HG03558 (cell line): ENCODE measurements at regions not wholly inside any gene's neighbourhood (a gene's known extent, or its start where the extent isn't known, plus 50 kb on each side); places are given as distances from the start of the nearest gene placed in this dataset.
"Not testable (repeated sequence)": the region's sequence is repeated elsewhere in the genome, so short reads cannot be mapped to it uniquely, and the experiment has no call there.

Experiments used
- ATAC-seq: cut with Tn5 transposase; IDR thresholded peaks from one replicate; pipeline ENCODE4 v1.9.1; 2021; ENCODE audit warnings: moderate number of reproducible peaks; ENCODE audit not compliant: unreplicated experiment; ENCODE audit errors: extremely low read depth

- no peak for ATAC-seq
Measured at GRCh38 chr9:78985084-78985738, 586.6 kb upstream of the TLE4 start.

- ATAC-seq: no peak
Measured at GRCh38 chr9:78986446-78986845, 585.3 kb upstream of the TLE4 start.

DNA sequence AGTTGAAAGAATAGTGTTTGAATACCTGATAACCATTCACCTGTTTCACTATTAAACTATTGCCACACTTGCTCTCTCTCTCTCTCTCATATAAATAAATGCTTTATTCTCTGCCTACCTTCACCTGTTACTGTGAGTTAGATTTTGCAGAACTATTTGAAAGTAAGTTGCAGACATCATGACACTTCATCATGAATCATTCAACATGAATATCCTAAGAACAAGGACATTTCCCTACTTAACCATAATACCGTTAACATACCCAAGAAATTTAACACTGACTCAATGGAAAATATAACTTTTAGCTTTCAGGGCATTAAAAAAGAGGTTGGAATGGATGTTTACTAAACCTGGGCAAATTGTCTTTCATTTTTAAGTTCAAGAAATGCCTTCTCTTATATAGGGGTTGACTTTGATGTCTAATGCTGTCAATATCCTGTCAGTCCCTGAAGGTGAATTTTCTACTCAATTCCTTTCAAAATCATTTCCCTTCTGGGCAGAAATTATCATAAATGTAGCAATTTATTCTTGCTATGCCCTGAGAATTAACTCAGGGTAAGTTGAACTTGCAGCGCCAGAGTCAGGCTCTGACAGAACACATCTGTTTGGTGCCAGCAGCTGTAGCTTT, 582.6 kb upstream of the TLE4 start:
- no peak for ATAC-seq

GRCh38 chr9:78994471-78994870, 577.3 kb upstream of the TLE4 start:
- no peak for ATAC-seq

DNA sequence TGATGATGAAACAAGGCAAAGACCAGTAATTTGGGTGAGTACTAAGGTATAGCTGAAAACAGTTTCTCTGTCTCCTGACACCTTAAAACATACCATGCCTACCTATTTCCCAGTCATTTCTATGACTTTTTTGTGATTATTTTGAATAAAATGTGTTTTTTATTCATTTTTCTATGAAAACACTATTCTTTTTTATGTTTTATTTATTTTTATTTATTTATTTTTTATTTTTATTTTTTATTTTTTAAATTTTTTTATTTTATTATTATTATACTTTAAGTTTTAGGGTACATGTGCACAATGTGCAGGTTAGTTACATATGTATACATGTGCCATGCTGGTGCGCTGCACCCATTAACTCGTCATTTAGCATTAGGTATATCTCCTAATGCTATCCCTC, 576.8 kb upstream of the TLE4 start:
- not testable (repeated sequence) for ATAC-seq

- no peak for ATAC-seq
Measured at GRCh38 chr9:78997296-78997695, 574.5 kb upstream of the TLE4 start.

DNA sequence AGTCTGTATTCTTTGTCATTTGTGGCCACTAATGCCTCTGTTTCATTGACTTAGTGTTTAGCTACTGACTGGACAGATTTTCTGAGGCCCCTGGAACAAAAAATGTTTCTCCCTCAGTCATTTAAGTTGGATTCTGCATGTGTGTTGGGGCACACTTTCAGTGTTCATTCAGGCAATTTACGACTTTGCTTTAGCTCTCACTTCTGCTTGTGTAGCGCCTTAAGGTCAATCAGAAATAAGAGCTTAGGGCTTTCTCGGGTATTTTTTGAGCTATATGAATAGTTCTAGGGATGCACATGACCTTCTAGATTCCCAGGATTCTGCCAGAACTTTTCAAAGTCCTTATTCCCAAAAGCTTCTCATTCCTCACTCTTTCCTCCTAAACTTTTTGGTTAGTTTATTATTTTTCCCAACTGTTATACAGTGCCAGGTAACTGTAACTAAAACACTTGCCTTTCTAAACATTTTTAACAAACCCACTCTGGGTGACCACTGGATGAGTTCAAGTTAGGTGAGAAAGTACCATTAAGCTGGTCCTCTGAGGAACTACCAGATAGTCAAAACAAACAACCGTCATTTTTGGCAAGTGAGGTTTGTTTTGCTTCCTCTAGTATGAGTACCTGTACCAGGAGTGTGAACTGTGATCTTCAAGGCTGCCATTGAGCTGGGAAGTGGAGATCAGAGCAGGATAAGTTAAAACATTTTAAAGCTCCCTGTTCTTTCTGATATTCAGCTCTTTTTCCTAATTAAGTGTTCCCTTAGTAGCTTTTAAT, 571.3 kb upstream of the TLE4 start:
- no peak for ATAC-seq

DNA sequence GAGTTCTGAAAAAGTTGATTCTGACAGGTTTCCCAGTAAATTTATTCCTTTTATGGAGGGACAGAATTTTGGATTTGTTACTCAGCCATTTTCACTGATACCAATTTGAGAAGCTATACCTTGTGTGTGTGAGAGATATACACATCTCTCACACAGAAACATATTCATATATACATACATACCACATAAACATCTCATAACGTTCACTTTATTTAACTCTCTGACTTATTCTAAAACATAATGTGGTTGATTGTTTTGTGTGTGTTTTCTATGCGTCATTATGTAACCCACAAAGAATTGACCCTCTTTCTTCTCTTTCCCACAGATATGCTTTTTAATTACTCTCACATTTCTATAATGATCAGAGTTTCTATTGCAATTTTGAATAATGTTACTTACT, 570.8 kb upstream of the TLE4 start:
- ATAC-seq: no peak

DNA sequence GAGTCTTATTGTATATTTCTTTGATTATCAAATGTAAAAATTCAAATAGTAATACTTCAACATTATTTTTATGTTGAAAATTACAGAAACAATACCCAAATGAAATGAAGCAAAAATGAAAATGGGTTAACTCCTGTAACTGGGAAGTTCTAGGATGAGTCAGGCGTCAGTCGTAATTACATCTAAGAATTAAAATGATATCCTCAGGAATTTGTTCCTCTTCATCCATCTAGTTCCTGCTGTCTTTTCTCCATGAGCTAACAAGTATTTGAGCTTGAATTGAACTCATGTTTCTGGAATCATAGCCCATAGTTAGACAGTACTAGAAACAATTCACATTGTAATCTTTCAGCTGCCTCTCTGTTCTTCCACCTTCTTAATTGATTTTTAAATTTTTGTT, 568.3 kb upstream of the TLE4 start:
- no peak for ATAC-seq

DNA sequence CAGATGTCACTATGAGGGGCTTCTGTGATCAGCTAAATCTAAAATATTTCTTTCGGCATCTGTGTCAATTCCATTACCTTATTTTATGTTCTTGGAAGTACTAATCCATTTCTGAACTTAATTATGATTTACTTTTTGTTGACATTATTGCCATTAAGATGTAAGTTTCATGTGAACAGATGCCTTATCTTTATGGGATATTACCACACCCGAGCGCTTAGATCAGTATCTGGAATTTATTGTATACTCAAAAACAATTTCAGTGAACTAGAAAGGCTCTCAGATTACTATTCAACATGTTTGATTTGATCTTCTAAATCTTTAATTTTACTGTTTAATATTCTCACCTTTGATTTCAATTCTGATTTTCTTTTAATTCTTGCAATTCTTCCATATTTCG, 567.7 kb upstream of the TLE4 start:
- ATAC-seq: no peak

DNA sequence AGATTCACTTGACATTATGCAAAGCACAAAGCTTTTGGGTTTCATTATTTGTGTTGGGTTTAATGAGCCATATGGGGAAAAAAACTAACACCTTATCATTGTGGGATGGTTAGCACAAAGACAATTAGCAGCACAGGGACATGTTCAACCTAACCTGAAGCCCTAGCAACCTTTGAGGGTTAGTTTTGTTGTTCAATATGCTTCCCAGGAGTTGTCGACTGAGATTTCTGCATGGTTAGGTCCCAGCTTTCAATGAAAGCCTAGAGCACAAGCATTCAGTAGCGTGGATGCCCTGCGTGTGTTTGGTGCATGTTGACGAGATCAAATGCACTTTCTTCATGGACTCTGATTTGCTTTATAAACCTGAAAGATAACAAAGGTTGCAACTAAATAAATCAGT, 565.2 kb upstream of the TLE4 start:
- ATAC-seq: no peak

GRCh38 chr9:79007701-79008483, 563.9 kb upstream of the TLE4 start:
- ATAC-seq: peak; percentile 89

DNA sequence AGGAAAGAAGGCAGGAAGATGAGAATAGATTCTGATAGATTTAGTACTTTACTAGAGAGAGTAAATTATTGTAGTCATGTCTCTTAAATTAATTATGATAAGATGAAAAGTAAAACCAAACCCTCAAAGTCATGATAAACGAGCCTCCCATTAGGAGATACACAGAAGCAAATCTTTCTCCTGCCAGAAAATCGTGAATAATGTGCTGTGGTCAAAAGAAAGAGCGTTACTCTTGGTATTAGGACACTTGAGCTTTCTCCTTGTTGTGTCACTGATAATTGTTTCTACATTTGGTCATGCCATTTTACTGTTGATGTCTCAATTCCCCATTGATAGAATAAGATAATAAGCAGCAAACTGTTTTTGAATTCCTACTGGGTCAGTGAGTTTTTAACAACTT, 562.8 kb upstream of the TLE4 start:
- no peak for ATAC-seq

GRCh38 chr9:79011461-79011860, 560.3 kb upstream of the TLE4 start:
- ATAC-seq: no peak

DNA sequence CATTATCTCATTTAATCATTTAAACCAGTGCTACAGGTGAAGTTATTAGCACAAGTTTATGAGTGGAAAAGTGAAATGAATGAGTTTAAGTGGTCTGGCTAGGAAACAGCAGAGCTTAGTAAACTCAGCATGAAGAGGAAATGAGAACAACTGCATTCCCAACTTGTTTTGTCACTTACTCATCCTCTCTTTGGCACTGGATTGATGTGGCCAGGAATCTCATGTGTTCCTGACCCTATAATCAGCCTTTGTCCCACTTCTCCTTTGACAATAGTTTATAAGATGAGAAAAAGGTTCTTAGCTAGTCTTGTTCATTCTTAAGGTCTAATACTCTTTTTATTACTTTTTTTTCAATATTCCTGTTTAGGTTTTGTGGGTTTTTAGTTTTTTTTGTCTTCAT, 559.2 kb upstream of the TLE4 start:
- ATAC-seq: no peak

DNA sequence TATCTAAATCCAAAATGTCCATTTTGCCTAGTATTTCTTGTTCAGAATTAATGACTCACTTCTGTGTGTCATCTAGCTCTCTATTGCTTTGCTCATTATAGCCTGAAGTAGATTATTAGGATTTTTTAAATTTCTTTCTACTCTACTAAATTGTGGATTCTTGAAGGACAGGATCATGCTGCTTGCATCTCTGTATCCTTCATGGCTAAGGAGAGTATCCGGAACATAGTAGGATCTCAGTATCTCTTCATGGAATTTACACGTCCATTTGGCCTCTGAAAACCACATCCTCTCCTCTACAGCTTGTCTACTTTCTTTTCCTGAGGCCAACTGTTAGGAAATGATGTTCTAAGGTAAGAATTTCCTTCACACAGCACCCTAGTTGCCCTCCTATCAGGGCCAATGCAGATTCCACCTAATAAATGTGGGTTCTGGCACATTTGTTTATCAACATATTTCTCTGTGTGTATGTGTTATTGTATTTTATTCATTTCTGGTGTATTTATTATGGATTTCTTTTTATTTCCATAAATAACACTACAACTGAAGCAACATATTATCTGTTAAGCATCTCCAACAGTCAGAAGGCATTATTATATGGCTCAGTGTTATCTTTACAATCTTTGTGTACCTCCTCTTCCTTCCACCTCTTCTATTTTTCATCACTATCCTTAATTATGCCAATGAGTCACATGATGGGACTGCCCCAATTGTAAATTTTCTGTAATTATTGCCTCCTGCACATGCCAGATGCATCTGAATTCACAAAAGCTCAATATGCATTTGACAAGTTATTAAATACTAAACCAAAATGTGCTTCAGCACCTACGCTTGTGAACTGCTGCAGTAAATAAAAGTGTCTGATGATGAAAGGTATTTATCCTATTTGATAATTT, 557.8 kb upstream of the TLE4 start:
- ATAC-seq: no peak

DNA sequence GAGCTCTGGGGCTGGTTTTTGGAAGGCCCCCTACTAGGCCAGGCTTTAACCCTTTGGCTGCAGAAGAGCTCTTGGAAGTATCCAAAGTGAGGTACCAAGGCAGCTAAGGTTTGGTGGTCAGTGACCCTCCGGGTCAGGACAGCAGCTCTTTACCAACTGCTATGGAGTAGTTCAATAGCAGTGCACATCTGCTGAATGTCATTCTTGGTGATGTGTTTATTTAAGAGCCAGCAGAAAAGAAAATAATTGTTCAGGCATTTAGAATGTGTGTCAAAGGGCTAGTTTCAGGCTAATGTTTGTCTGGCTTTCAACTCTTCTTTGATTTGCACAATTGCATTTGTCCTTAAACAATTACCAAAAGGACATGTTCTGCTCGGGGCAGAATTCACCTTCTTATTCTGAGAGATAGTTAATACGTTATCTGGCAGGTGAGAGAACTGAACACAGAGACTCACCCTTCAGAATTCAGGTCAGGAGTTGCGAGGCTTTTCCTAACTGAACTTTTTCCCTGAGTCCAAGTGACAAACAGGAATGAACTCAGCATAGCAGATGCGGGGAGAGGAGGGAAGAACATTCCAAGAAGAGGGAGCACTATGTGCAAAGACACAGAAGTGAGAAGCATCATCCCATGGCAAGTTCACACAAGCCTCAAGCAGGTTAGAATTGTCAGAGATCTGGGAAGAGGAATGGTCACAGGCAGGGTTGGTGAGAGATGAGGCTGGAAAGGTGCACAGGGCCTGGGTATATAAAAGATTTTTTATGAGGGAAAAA, 556.7 kb upstream of the TLE4 start:
- ATAC-seq: no peak

DNA sequence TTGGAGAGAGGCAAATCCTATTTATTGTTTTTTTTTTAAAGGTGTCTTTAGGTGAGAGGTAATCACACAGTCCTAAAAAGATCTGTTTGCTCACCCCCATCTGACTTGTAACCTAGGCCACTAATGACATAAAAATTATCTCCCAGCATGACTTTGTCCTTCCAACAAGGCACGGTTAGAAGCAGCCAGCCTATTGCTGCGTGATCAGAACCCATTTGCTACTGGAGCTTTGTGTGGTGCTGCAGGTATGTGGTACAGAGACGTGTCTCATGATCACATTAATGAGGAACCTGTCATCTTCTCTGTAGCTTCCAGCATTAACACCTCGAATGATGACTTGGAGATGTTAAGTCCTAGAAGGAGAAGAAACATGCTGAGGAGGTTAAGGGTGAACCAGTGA, 555.8 kb upstream of the TLE4 start:
- ATAC-seq: no peak

DNA sequence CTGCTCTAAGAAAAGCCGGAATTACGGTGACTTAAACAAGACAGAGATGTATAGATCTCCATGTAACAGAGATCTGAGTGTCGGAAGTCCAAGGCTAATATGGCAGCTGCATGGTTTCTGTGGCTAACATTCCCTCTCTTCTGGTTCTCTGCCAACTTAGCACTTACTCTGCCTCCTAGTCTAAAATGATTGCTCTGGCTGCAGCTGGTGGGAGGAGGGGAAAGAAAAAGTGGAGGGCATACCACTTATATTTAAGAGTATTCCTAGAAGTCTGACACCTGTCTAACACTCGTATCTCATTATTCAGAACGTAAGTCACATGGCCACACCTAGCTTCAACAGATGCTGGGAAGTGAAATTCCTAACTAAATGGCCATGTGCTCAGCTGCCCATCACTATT, 551.5 kb upstream of the TLE4 start:
- no peak for ATAC-seq
